Fibroblast of lung (primary cell): ENCODE measurements at regions not wholly inside any gene's neighbourhood (a gene's known extent, or its start where the extent isn't known, plus 50 kb on each side); places are given as distances from the start of the nearest gene placed in this dataset.

Experiments
- CTCF ChIP-seq, 2 donors: IDR thresholded peaks in 1 of 2; conservative IDR thresholded peaks in 1 of 2; 1 replicate in 1 of 2; 2 replicates in 1 of 2; pipeline ENCODE4 v1.5.1; 2011 to 2012; ENCODE audit warnings: low read length in 2 of 2, control low read depth in 1 of 2, inconsistent platforms in 1 of 2, low read depth in 1 of 2, mild to moderate bottlenecking in 1 of 2
- EZH2 ChIP-seq: IDR thresholded peaks from 2 replicates; pipeline ENCODE4 v1.5.1; 2012; ENCODE audit warnings: low read length, control low read depth, mild to moderate bottlenecking; ENCODE audit errors: missing control alignments

GRCh38 chr9:95650720-95651119 lies 133.9 kb upstream of the PTCH1 start:
- TF ChIP-seq CTCF (conservative IDR thresholded peaks at IDR 0.05 in 1 of 2, IDR thresholded peaks at IDR 0.05 in 1 of 2; ENCODE audit: low read depth in 1 of 2, low read length in 2 of 2) (no peak), EZH2 (no peak)
